HG02571 (cell line): ENCODE measurements at regions not wholly inside any gene's neighbourhood (a gene's known extent, or its start where the extent isn't known, plus 50 kb on each side); places are given as distances from the start of the nearest gene placed in this dataset.
A peak's percentile ranks its signal among the peaks of the same experiment; 100 is the strongest.

Experiments used
- ATAC-seq: cut with Tn5 transposase; IDR thresholded peaks from one replicate; pipeline ENCODE4 v1.9.1; 2021; ENCODE audit warnings: mild to moderate bottlenecking, moderate library complexity; ENCODE audit not compliant: unreplicated experiment

- ATAC-seq: no peak
Observed at GRCh38 chr12:91566328-91567099, 383.9 kb upstream of the DCN start.

GRCh38 chr12:91565846-91566245 lies 383.2 kb upstream of the DCN start:
- ATAC-seq: no peak

GRCh38 chr12:91565246-91565645 lies 382.6 kb upstream of the DCN start:
- no peak for ATAC-seq

GRCh38 chr12:91563011-91563765 lies 380.6 kb upstream of the DCN start:
- no peak for ATAC-seq

- ATAC-seq: peak; percentile 56
Observed at GRCh38 chr12:91562476-91562875, 379.9 kb upstream of the DCN start.

GRCh38 chr12:91561958-91562325 lies 379.3 kb upstream of the DCN start:
- ATAC-seq: no peak

- no peak for ATAC-seq
Observed at GRCh38 chr12:91561301-91561957, 378.8 kb upstream of the DCN start.

- ATAC-seq: no peak
Observed at GRCh38 chr12:91556909-91557308, 374.3 kb upstream of the DCN start.

- no peak for ATAC-seq
Observed at GRCh38 chr12:91555436-91556415, 373.1 kb upstream of the DCN start.

GRCh38 chr12:91551927-91552326 lies 369.3 kb upstream of the DCN start:
- no peak for ATAC-seq

- no peak for ATAC-seq
Observed at GRCh38 chr12:91551242-91551641, 368.6 kb upstream of the DCN start.

GRCh38 chr12:91542666-91543065 lies 360.0 kb upstream of the DCN start:
- ATAC-seq: no peak

GRCh38 chr12:91542067-91542466 lies 359.4 kb upstream of the DCN start:
- ATAC-seq: no peak

GRCh38 chr12:91538418-91538817 lies 355.8 kb upstream of the DCN start:
- no peak for ATAC-seq

GRCh38 chr12:91533366-91533765 lies 350.7 kb upstream of the DCN start:
- no peak for ATAC-seq

- ATAC-seq: no peak
Observed at GRCh38 chr12:91529829-91530228, 347.2 kb upstream of the DCN start.

GRCh38 chr12:91523831-91524230 lies 341.2 kb upstream of the DCN start:
- ATAC-seq: no peak

- no peak for ATAC-seq
Observed at GRCh38 chr12:91516695-91517047, 334.1 kb upstream of the DCN start.

- ATAC-seq: no peak
Observed at GRCh38 chr12:91515944-91516694, 333.5 kb upstream of the DCN start.

- ATAC-seq: no peak
Observed at GRCh38 chr12:91513313-91513712, 330.7 kb upstream of the DCN start.
